Lower lobe of right lung (tissue), 2 donors: ENCODE measurements at regions not wholly inside any gene's neighbourhood (a gene's known extent, or its start where the extent isn't known, plus 50 kb on each side); places are given as distances from the start of the nearest gene placed in this dataset.

Source experiments
- ATAC-seq, 2 donors: fragments of 200-7000 bp; cut with Tn5 transposase; one replicate each; pipeline ENCODE4 v1.9.1; 2020 to 2022; ENCODE audit warnings: mild to moderate bottlenecking in 2 of 2, moderate library complexity in 2 of 2
- DNase-seq: peaks from one replicate; pipeline ENCODE4 v3.0.0-alpha.2; 2020
- H3K27ac ChIP-seq: fragments of 200-600 bp; one replicate; pipeline ENCODE4 v1.8.0; 2022
- H3K27me3 ChIP-seq: fragments of 200-600 bp; one replicate; pipeline ENCODE4 v1.8.0; 2022; ENCODE audit warnings: low read depth
- H3K36me3 ChIP-seq: fragments of 200-600 bp; one replicate; pipeline ENCODE4 v1.8.0; 2022; ENCODE audit warnings: mild to moderate bottlenecking
- H3K4me1 ChIP-seq: fragments of 200-600 bp; one replicate; pipeline ENCODE4 v1.8.0; 2022
- H3K4me3 ChIP-seq: fragments of 200-600 bp; one replicate; pipeline ENCODE4 v1.8.0; 2022; ENCODE audit warnings: mild to moderate bottlenecking
- H3K9me3 ChIP-seq: fragments of 200-600 bp; one replicate; pipeline ENCODE4 v1.8.0; 2022
- intact Hi-C: fragments of 100-400 bp; cut with DNase I; formaldehyde crosslinking; loops from one replicate; pipeline ENCODE4 v1.11.0; 2022
- TF ChIP-seq, protein P1 (sequence below): fragments of 200-600 bp; IDR thresholded peaks from one replicate; pipeline ENCODE4 v1.8.0; 2022; ENCODE audit warnings: antibody characterized with exemption, mild to moderate bottlenecking
- donor health status: DM: no; HTN: yes; CAD: no; lungs with severe emphysema.

DNA sequence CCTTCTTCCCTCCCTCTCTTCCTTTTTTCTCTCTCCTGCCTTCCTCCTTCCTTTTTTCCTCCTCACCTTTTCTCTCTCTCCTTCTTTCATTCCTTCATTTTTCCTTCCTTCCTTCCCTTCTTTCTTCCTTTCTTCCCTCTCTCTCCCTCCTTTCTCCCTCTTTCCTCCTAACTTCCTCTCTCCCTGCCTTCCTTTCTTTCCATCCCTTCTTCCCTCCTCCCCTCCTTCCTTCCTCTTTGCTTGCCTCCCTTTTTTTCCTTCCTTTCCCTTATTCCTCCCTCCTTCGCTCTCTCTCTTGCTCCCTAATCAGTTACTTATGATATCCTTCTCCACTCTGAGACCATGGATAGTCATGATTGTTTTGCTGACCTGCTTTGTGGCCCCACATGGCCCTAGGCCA lies 56.7 kb upstream of the PUDP start:
- H3K4me1 ChIP-seq = no peaks in the 10 kb centered on the region
- H3K4me3 ChIP-seq = no peak overlapping the region
- H3K27ac ChIP-seq = no peak overlapping the region
- ATAC-seq (no peak), DNase-seq (no peak)
- intact Hi-C loops = no loop called here
- TF ChIP-seq, protein P1, sequence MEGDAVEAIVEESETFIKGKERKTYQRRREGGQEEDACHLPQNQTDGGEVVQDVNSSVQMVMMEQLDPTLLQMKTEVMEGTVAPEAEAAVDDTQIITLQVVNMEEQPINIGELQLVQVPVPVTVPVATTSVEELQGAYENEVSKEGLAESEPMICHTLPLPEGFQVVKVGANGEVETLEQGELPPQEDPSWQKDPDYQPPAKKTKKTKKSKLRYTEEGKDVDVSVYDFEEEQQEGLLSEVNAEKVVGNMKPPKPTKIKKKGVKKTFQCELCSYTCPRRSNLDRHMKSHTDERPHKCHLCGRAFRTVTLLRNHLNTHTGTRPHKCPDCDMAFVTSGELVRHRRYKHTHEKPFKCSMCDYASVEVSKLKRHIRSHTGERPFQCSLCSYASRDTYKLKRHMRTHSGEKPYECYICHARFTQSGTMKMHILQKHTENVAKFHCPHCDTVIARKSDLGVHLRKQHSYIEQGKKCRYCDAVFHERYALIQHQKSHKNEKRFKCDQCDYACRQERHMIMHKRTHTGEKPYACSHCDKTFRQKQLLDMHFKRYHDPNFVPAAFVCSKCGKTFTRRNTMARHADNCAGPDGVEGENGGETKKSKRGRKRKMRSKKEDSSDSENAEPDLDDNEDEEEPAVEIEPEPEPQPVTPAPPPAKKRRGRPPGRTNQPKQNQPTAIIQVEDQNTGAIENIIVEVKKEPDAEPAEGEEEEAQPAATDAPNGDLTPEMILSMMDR = no peak
- H3K36me3 ChIP-seq = no peaks in the 10 kb centered on the region
- no peaks in the 10 kb centered on the region for H3K9me3 ChIP-seq
- no peaks in the 10 kb centered on the region for H3K27me3 ChIP-seq

GRCh38 chrX:7202206-7202605 lies 54.3 kb upstream of the PUDP start:
- no peaks in the 10 kb centered on the region for H3K27me3 ChIP-seq
- H3K9me3 ChIP-seq = no peaks in the 10 kb centered on the region
- ATAC-seq (no peak), DNase-seq (no peak)
- H3K36me3 ChIP-seq = no peaks in the 10 kb centered on the region
- TF ChIP-seq, protein P1 = no peak
- no peak overlapping the region for H3K4me3 ChIP-seq
- no peak overlapping the region for H3K27ac ChIP-seq
- intact Hi-C loops = no loop called here
- no peaks in the 10 kb centered on the region for H3K4me1 ChIP-seq

GRCh38 chrX:7201496-7201895 lies 53.5 kb upstream of the PUDP start:
- H3K4me1 ChIP-seq = no peaks in the 10 kb centered on the region
- no peak for ATAC-seq
- H3K27me3 ChIP-seq = no peaks in the 10 kb centered on the region
- no peak overlapping the region for H3K4me3 ChIP-seq
- H3K36me3 ChIP-seq = no peaks in the 10 kb centered on the region
- intact Hi-C loops = no loop called here
- DNase-seq = no peak
- TF ChIP-seq, protein P1 = no peak
- H3K9me3 ChIP-seq = no peaks in the 10 kb centered on the region
- no peak overlapping the region for H3K27ac ChIP-seq

DNA sequence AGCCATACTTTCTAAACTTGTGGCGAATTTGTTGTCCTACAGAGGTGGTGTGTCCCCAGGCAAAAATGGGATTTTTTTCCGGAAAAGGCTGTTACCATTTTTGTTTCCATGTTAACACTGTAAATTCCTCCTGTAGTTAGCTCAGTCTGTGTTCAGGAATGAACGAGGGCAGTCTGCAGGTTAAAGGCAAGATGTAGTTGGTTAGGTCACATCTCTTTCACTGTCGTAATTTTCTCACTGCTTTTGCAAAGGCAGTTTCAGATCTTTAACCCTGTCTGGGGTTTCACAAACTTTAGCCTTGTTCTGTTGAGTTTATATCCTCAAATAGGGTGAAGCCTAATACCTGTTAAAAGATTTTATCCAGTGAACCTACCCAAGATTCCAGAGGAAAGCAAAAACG lies 50.5 kb upstream of the PUDP start:
- no peaks in the 10 kb centered on the region for H3K4me1 ChIP-seq
- TF ChIP-seq, protein P1 = no peak
- H3K27me3 ChIP-seq = no peaks in the 10 kb centered on the region
- H3K4me3 ChIP-seq = no peak overlapping the region
- ATAC-seq (no peak), DNase-seq (no peak)
- no peaks in the 10 kb centered on the region for H3K9me3 ChIP-seq
- no peaks in the 10 kb centered on the region for H3K36me3 ChIP-seq
- intact Hi-C loops = no loop called here
- H3K27ac ChIP-seq = no peak overlapping the region
